Left renal cortex interstitium (tissue), 4 donors: ENCODE measurements at regions not wholly inside any gene's neighbourhood (a gene's known extent, or its start where the extent isn't known, plus 50 kb on each side); places are given as distances from the start of the nearest gene placed in this dataset.
"Not testable (repeated sequence)": the region's sequence is repeated elsewhere in the genome, so short reads cannot be mapped to it uniquely, and the experiment has no call there.

Experiments
- DNase-seq, 4 donors: peaks; one replicate each; pipeline ENCODE4 v3.0.0-alpha.2; 2013; ENCODE audit warnings: low read depth in 4 of 4, low spot score in 2 of 4, missing footprints in 1 of 4

DNA sequence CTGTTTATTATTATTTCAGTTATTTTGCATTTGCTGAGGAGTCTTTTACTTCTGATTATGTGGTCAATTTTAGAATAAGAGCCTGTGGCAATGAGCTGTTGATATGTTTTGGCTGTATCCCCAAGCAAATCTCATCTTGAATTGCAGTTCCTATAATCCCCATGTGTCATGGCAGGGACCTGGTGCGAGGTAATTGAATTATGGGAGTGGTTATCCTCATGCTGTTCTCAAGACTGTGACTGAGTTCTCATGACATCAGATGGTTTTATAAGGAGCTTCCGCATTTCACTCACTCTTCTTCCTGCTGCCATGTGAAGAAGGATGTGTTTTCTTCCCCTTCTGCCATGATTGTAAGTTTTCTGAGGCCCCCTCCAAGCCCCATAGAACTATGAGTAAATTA, 114.9 kb upstream of the SLCO6A1 start:
- no peak for DNase-seq

DNA sequence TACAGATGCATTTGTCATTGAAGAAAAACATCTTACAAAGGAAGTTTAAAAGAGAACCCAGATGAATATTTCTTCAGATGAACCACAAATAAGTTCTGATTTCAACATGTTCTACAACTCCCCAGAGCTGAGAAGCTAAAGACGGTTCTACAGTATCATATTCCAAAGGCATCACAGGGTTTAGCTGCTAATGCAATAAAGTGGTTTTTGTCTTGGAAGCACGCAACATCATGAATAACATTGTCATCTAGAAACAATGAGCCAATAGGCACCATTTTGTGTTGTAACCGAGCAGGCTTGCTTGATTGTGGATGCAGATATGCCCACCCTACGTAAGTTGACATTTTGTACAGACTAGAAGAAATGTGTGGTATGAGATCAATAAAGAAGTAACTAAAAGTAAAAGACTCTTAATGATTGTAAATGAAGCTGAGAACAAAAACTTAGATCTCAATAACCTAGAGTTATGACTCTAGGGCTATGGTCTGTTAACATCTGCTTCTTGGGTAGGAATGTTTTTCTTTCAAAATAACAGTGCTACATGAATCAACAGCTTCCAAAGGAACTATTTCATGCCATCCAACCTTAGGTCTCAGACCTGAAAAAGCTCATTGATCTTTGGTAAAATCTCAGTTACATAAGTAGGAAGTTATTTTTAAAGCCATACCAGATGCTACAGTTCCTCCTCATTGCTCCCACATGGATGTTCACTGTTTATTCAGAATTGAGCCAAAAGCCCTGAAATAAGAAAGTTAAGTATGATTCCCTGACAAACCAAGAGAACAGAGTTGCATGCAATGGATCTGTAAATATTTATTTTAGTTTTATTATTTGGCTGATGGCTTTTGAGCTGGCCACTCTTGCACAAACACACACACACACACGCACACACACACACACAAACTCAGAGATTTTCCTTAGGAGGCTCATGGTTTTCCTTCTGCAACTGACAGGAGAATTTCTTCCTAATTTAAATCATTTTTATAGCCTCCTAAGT, 118.7 kb upstream of the SLCO6A1 start:
- DNase-seq, result peak in 2 of 4 donors; percentile 5 to 44

DNA sequence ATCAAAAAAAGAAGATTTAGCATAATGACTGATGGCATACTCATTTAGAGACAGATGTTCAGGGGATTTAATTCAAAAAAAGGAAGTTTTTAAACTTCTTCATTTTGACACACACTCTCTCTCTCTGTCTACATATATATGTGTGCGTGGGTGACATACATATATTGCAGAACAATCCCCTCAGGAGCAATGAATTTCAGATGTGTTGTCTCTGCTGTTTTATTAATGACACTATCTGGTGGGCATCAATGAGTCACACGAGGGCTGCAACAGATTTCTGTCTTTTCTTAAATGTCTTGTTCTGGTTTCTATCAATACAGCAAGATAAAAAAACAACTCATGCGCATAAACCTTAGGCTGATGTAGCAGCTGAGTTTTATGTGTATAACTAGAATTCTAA, 123.5 kb upstream of the SLCO6A1 start:
- no peak for DNase-seq

DNA sequence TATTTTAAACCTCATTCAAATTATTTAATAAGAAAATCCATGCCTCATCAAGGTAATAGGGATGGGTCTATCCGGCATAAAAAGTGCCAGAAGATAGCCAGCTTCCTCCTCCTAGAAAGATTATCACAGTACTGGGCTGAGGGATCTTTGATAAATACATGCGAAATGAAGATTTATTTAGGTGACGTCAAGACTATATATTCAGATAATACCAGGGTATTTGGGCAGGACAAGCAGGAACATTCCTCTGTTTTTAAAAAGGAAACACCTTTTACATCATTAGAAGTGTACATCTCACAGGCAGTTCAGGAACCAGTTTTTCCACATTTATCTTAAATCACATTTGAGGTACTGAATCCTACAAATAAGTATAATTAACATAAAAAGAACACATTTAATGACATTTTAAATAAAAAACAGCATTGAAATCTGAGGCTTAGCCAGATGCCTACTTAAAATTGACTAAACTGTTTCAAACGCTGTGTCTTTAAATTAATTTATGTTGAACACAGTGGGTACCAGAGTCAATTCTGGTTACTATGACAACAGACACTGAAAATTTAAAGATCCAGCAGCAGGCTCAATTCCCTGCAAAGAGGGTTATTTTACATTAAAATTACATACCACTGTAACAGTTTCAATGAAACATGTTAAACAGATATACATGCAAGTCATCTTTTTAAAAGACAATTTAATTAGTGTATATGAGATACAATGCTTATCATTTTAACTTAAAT, 124.7 kb upstream of the SLCO6A1 start:
- DNase-seq, result no peak

DNA sequence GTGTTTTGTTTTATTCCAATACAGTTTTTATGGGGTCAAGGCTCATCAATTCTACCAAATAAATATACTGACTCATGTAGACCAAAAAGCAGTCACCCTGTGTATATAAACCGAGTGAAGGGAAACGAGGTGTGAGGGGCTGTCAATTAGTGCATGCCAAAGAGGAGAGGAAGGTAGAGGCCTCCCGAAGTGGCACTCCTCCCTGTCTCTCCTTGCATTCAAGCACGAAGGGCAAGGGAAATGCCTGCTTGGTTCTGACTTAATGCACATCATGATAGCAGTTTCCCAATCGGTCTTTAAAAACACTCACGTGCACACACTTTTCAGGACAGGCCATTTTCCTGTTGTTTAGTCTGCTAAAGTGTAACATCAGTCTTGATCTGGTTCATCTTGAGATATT, 125.6 kb upstream of the SLCO6A1 start:
- DNase-seq, result no peak

DNA sequence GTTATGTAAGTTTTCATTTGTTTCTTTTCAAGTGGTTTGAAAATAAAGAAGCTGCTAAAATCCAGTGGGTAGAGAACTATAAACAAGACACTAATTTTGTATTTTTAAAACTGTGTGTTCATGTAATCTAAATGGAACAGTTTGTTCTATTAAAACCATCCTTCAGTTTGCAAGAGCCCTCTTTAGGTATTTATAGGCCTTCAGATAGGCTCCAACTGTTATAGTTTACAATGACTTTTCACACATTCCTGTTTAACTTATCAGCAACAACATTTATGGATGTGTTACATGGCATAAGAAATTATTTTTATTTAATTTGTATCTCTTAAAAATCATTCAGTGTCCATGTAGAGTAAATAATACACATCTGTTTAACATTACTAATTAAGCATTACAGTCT, 126.7 kb upstream of the SLCO6A1 start:
- DNase-seq, result no peak

DNA sequence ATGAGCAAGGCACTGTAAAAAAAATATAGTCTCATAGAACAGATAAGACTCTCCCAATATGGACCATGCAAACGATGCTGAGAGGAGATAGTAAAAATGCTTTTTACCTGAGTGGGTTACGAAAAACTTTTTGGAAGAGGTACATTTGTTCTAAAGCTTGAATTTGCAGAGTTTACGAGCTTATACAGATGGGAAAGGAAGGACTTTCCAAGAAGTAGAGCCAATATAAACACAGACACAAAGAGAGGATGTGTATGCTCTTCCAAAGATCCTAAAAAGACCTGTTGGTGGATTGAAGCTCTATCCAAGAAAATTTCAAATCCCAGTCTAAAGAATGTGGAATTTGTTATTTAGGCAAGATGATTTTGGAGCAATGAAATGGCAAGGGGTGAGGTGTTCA, 127.1 kb upstream of the SLCO6A1 start:
- DNase-seq, result no peak

DNA sequence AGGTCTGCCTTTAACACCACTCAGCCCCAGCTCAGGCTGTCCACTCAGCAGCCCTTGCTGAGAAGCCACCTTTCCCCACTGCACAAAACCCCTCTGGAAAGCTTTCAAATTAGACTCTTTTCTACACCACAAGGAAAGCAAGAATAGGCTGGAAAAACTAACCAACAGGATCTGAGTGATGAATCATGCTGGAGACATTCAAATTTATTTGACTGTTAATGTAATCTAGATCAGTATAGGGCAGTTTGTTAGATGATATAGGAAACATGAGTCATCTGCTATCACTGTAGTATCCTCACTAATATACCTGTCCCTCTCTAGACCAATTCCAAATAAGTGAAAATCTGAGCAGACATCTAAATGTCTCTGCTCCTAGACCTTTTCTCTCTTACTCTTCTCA, 127.8 kb upstream of the PAM start:
- no peak for DNase-seq

DNA sequence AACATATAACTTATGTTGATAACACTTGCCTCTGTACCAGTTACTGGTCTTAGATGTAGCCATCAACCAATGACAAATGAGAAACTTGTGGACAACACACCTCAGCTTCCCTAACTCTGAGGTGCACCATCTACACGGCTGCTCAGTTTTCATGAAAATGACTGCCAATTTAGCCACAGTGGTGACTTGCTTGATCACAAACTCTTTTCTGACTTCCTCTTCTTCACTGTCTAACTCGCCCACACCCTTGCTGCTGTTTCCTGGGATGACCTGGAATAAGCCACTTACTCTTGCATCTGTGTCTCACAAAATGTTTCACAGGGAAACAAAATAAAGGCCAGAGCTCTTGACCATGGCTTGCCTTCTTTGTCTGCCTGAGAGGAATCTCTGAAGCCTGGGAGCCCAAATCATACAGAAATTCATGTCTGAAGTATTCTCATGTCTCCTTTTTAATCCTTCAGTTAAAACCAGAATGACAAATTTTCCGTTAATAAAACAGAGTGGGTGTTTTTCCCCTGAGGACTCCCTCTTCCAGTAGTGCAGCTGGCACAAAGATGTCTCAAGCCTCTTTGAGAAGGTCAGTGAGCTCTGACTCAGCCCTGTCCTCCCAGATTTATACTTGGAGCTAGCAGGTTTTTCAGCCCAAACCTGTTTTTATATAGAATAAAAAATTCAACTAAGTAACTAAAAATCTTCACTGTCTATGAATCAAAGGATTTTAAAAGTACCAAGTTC, 126.5 kb upstream of the PAM start:
- no peak for DNase-seq

DNA sequence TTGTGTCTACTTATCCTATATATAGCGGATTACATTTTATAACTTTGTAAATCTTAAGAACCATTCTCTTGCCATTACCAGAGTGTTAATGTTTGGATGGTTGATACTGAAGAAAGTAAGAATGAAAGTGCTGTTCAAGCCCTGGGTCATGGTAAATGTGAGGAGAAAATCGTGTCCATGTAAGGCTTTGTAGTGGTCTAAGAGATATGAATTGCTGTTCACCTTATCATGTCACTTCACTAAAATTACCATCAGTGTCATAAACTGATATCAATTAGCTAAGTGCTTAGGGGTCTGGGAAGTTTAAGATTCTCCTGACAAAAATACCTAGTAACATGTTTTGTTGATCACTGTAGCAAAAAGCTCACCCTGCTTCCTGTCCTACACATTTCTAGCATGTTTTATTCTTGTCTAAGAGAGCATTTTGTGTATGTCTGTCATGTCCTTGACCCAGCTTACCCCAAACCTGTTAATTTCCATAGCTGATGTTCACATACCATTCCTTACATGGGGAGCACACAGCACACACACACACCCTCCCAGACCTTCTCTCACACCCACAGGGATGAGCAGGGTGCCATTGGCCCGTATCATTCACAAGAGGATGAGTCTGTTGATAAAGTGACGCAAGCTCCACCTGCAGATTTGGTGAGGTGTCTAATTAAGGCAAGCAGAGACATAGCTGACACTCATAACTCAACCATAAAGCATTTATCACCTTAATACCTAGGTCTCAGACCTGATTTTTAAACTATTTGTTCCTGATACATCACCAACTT, 125.1 kb upstream of the PAM start:
- DNase-seq, result no peak

DNA sequence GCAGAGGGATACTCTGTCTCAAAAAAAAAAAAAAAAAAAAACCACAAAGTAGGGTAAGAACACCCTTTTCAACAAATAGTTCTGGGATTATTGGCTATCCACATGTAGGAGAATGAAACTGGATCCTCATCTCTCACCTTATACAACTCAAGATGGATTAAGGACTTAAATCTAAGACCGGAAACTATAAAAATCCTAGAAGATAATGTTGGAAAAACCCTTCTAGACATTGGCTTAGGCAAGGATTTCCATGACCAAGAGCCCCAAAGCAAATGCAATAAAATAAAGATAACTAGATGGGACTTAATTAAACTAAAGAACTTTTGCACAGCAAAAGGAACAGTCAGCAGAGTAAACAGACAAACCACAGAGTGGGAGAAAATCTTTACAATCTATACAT, 119.7 kb upstream of the PAM start:
- DNase-seq, result not testable (repeated sequence)

DNA sequence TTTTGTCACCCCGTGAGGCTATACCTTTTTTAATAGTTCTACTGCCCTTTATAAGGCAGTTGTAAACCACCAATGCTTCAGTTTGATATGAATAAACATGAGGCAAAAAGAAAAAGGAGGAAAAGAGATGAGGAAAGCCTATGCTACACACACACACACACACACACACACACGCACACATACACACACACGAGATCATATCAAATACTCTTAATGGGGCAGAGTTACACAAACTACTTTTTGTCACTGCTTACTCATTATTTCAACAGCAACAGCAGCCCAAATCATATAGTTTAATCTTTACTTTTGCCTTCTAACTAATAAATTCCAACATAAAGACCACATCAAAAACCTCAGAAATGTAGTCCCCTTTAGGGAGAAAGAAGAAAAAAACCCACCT, 116.8 kb upstream of the PAM start:
- no peak for DNase-seq

DNA sequence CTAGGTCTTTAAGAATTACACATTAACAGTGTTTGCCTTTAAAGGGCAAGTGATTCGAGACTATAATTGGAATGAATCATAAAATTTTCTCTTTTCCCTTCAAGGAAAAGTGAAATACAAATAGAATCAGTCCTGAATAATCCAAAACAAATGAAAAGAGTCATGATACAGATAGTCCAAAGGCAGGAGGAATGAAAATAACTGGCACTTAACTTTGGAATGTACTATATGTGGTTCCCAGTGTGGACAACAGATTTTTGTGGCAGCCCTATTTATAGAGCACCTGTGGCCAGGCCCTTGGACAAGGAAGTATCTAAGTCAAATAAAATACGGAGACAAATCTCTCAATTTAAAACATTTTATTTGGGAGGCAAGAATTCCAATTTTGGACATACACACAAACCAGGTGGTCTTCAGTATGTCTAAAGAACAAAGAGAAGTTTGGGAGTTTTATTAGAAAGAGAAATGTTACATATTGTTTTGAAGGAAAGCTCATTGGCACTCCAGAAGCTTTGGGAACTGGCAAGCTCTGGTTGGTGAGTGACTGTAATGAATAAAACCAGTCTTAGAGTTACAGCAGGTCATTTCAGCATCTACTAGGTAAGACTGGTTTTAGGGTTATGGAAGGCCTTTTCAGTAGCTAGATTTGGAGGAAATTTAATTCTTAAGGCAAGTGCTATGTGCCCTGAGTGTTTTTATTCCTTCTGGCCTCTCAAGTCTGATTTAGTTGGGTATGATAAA, 116.0 kb upstream of the PAM start:
- DNase-seq, result no peak

DNA sequence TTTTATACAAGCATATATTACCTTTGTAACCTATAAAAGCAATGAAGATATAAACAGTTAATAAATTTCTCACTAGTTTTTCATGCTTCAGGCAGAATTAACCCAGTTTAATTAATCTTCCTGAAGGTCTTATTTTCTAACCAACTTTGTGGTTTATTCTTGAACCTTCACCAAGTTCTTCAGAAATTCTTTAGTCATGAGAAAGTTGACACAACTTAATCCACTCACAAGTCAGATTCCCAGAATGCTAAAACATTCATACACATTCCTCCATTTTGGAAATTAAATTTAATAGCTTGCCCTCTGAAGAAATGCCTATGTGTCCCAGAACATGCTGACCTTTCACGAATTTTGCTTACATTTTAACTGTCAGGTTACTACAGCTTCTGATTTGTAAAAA, 105.4 kb upstream of the PAM start:
- DNase-seq, result no peak

DNA sequence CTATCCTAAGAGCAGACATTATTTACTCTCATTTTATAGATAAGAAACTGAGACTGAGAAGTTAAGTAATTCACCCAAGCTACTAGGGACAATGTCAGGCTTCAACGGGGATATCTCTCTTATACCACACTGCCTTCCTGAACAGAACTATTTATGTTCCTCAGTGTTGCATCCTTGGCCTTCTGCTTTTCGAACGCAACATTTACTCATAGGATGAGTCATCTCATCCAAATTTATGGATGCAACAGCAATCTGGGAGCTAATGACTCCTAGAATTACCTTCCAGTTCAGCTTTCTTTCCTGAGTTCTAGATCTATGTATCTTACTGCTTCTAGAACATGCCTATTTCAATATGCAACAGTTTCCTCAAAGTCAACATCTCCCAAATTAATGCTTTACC, 103.6 kb upstream of the PAM start:
- no peak for DNase-seq

DNA sequence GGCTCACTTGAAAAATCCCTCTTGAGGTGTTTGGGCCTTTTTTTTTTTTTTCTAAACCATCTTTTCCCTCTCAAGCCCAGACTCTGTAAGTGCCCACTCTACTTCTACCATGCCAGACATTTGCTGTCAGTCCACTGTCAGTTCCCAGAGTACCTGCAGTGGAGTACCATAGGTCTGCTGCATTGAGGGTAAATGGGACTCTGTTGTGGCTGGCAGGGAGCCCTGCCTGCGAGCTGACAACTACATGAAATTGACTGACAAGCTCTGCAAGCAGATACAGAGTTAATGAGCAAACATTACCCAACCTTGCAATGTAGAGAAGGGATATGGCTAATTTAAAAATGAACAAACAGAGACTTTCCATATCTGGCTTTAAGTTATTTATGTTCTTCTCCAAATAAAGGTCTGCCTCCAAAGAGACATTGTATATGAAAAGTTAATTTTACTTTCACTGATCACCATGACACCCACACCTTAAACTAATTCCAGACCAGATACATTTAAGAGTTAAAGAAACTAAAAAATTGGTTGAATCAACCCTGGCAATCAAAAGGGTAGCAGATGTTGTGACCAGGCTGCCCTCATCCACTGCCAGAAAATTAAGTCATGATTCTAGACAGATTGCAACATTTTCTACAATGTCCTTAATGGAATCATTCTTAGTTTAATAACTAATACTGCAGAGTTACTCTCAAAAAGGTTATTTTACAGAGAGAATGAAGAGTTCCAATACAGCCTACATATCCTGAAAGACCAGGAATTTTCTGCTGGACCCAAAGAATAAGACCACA, 100.4 kb upstream of the PAM start:
- no peak for DNase-seq

DNA sequence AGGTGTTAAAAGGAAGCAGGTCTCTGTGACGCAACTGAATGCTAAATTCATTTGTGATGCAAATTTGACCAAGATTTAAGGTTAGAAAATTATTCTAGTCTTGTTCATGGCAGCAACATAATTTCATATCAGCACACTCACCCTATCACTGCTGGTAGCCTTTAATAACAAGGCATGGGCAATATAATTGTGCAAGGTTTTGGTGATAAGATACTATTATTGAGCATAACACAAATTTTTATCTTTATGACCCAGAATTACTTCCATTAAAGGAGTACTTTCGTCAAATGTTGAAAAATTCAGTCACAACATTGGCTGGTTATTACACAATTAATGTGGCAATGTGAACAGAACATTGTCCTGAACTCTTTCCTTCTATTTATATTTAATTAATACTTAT, 96.0 kb upstream of the PAM start:
- DNase-seq, result no peak

DNA sequence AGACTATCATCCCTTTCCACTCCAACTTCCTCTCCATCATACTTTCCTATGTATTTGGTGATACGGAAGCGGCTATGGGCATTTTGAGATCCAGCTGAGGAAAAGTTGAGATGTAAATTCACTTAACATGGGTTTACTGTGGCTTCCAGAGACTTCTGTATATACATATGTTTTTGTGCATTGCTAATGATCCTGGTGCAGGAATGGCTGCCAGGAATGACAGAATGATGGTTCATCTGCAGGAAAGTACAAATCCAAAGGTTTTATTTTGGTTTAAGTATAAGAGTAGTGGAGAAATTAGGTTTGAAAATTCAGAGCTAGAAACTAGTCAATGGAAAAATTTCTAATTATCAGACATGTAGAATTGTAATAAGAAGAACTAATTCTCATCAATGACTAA, 95.0 kb upstream of the PAM start:
- no peak for DNase-seq
